Thoracic aorta (tissue), 2 donors: ENCODE measurements at regions not wholly inside any gene's neighbourhood (a gene's known extent, or its start where the extent isn't known, plus 50 kb on each side); places are given as distances from the start of the nearest gene placed in this dataset.
"Not testable (repeated sequence)": the region's sequence is repeated elsewhere in the genome, so short reads cannot be mapped to it uniquely, and the experiment has no call there.

Source experiments
- ATAC-seq: fragments of 150-250 bp; one replicate; pipeline ENCODE4 v1.8.0; 2017; ENCODE audit warnings: low read depth; ENCODE audit not compliant: insufficient number of reproducible peaks, low FRiP score
- DNase-seq: peaks from one replicate; pipeline ENCODE4 v3.0.0-alpha.2; 2020; ENCODE audit warnings: low spot score
- H3K27ac ChIP-seq, 2 donors: fragments of 200-600 bp; sonication (generic); 1 replicate in 1 of 2; 2 replicates in 1 of 2; pipeline ENCODE4 v1.5.1; 2016; ENCODE audit warnings: mild to moderate bottlenecking in 2 of 2, moderate library complexity in 2 of 2
- H3K27me3 ChIP-seq: fragments of 200-600 bp; sonication (generic); replicated peaks from 2 replicates; pipeline ENCODE4 v1.6.0; 2016; ENCODE audit warnings: mild to moderate bottlenecking; ENCODE audit not compliant: insufficient read depth
- H3K36me3 ChIP-seq: fragments of 200-600 bp; sonication (generic); one replicate; pipeline ENCODE4 v1.5.1; 2016
- H3K4me1 ChIP-seq, 2 donors: fragments of 200-600 bp; sonication (generic); 1 replicate in 1 of 2; 2 replicates in 1 of 2; pipeline versions ENCODE4 v1.5.1 to v1.6.0; 2016; ENCODE audit warnings: low read depth in 2 of 2, mild to moderate bottlenecking in 1 of 2; ENCODE audit not compliant: control insufficient read depth in 1 of 2
- H3K4me3 ChIP-seq: fragments of 200-600 bp; sonication (generic); 2 replicates; pipeline ENCODE4 v1.5.1; 2016; ENCODE audit warnings: mild to moderate bottlenecking
- H3K9me3 ChIP-seq: fragments of 200-600 bp; sonication (generic); 2 replicates; pipeline ENCODE4 v1.5.1; 2016
- TF ChIP-seq, protein P1 (sequence below): fragments of 200-600 bp; sonication (generic); IDR thresholded peaks from one replicate; pipeline ENCODE4 v1.5.1; 2019; ENCODE audit warnings: antibody characterized with exemption

DNA sequence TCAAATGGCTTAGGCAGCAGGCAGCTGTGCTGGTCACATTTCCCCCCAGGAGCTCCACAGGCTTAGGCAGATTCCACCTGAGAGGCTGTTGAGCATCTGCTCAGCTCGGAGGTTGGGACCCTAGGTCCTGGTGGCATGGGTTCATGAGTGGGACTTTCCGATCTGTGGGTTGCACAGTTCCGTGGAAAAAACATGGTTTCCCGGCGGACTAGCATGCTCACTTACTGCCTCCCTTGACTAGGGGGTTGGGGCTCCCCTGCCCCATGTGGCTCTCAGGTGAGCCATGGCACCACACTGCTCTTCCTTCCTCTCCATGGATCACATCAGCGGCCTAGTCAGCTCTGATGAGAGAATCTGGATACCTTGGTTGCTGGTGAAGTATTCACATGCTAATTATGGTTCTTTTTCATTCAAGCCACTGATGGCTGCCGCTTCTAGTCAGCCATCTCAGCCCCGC, 685.1 kb downstream of the METTL15 start:
- no peak for DNase-seq
- TF ChIP-seq, protein P1, sequence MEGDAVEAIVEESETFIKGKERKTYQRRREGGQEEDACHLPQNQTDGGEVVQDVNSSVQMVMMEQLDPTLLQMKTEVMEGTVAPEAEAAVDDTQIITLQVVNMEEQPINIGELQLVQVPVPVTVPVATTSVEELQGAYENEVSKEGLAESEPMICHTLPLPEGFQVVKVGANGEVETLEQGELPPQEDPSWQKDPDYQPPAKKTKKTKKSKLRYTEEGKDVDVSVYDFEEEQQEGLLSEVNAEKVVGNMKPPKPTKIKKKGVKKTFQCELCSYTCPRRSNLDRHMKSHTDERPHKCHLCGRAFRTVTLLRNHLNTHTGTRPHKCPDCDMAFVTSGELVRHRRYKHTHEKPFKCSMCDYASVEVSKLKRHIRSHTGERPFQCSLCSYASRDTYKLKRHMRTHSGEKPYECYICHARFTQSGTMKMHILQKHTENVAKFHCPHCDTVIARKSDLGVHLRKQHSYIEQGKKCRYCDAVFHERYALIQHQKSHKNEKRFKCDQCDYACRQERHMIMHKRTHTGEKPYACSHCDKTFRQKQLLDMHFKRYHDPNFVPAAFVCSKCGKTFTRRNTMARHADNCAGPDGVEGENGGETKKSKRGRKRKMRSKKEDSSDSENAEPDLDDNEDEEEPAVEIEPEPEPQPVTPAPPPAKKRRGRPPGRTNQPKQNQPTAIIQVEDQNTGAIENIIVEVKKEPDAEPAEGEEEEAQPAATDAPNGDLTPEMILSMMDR: no peak
- Histone ChIP-seq H3K4me3 (no peak overlapping the region), H3K27me3 (no peaks in the 10 kb centered on the region), H3K9me3 (no peaks in the 10 kb centered on the region), H3K27ac (no peak overlapping the region), H3K36me3 (no peaks in the 10 kb centered on the region), H3K4me1 (no peaks in the 10 kb centered on the region)
- ATAC-seq: no peak

DNA sequence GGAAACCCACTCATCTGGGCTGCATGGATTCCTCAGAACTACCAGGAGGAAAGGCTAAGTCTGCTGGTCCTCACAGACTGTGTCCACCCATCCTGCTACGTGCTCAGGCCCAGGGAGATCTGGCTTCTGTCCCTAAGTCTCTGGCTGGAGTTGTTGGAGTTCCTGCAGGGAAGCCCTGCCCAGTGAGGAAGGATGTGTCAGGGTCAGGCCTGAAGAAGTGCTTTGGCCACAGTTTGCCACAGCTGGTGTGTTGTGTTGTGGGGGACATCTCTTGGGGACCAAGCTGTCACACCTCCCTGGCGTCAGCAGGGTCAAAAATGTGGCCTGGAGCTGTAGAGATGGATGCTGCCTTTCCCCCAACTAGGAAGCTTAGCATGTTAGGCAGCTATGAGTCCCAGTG, 684.7 kb downstream of the METTL15 start:
- DNase-seq (no peak), ATAC-seq (no peak)
- H3K27ac ChIP-seq: no peak overlapping the region
- H3K9me3 ChIP-seq: no peaks in the 10 kb centered on the region
- no peak overlapping the region for H3K4me3 ChIP-seq
- TF ChIP-seq, protein P1: no peak
- no peaks in the 10 kb centered on the region for H3K36me3 ChIP-seq
- H3K27me3 ChIP-seq: no peaks in the 10 kb centered on the region
- H3K4me1 ChIP-seq: no peaks in the 10 kb centered on the region

DNA sequence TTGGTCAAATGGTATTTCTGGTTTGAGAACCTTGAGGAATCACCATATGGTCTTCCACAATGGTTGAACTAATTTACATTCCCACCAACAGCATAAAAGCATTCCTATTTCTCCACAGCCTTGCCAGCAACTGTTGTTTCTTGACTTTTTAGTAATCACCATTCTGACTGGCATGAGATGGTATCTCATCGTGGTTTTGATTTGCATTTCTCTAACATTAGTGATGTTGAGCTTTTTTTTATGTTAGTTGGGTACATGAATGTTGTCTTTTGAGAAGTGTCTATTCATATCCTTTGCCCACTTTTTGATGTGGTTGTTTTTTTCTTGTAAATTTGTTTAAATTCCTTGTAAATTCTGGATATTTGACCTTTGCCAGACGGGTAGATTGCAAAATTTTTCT, 679.7 kb downstream of the METTL15 start:
- not testable (repeated sequence) for DNase-seq, H3K4me1 ChIP-seq, ATAC-seq, H3K4me3 ChIP-seq, H3K36me3 ChIP-seq, H3K27ac ChIP-seq, H3K9me3 ChIP-seq, H3K27me3 ChIP-seq

DNA sequence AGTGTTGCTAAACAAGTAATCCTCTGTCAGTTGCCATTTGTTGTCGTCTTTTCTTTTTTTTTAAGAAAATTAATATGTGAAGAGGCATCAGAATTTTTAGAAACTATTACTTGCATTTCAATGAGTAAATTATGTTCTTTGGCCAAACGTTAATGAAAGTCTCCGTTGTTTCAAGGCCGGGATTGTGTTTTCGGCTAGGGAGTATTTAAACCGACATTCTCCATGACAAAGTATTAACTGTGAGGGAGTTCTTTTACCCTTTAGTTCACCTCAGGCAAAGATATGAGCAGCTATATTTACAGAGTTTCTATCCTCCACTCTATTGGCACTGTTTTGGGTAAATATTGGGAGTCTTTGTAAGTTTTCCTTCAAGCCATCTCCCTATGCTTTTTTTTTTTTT, 668.9 kb downstream of the METTL15 start:
- no peaks in the 10 kb centered on the region for H3K4me1 ChIP-seq
- H3K9me3 ChIP-seq: peaks cover 9% of the 10 kb centered on the region
- DNase-seq (no peak), ATAC-seq (no peak)
- H3K27me3 ChIP-seq: no peaks in the 10 kb centered on the region
- H3K4me3 ChIP-seq: no peak overlapping the region
- no peaks in the 10 kb centered on the region for H3K36me3 ChIP-seq
- TF ChIP-seq, protein P1: no peak
- no peak overlapping the region for H3K27ac ChIP-seq

DNA sequence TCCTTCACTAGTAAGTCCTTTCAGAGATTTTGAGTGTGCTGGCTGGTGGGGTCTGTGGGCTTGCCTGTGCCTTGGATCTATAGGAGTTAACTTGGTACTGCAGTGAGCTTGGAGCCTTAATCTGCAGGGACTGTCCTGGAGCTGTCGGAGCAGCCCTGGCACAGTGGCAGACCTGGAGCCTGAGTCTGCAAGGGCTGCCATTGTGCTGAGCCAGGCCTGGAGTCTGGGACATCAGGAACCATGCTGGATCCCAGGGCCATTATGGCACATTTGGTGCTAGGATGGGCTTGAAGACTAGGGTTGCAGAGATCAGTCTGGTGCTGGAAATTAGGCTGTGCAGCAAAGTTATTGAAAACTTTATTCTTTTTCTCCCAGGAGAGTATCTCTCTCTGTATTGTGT, 665.4 kb downstream of the METTL15 start:
- H3K4me1 ChIP-seq: no peaks in the 10 kb centered on the region
- H3K4me3 ChIP-seq: no peak overlapping the region
- ATAC-seq: no peak
- no peak for DNase-seq
- TF ChIP-seq, protein P1: no peak
- H3K9me3 ChIP-seq: peaks cover 10% of the 10 kb centered on the region
- H3K27me3 ChIP-seq: no peaks in the 10 kb centered on the region
- no peak overlapping the region for H3K27ac ChIP-seq
- no peaks in the 10 kb centered on the region for H3K36me3 ChIP-seq

DNA sequence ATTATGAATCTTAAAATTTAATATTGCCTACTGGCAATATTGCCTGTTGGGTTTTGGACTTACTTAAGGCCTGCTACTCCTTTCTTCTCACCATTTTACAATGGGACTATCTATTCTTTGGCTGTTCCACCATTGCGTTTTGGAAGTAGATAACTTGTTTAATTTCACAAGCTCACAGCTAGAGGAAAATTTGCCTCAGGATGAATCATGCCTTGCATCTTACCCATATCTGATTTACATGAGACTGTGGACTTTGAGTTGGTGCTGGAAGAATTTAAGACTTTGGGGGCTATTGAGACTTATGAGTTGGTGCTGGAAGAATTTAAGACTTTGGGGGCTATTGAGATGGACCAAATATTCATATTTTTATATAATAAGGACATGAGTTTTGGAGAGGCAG, 662.6 kb downstream of the METTL15 start:
- TF ChIP-seq, protein P1: no peak
- Histone ChIP-seq H3K4me3 (no peak overlapping the region), H3K9me3 (peaks cover 13% of the 10 kb centered on the region), H3K36me3 (no peaks in the 10 kb centered on the region), H3K4me1 (no peaks in the 10 kb centered on the region), H3K27me3 (no peaks in the 10 kb centered on the region), H3K27ac (no peak overlapping the region)
- DNase-seq (no peak), ATAC-seq (no peak)
